WTC11 (cell line): ENCODE measurements at regions not wholly inside any gene's neighbourhood (a gene's known extent, or its start where the extent isn't known, plus 50 kb on each side); places are given as distances from the start of the nearest gene placed in this dataset.
"Not testable (repeated sequence)": the region's sequence is repeated elsewhere in the genome, so short reads cannot be mapped to it uniquely, and the experiment has no call there.

Source experiments
- ATAC-seq: fragments of 200-7000 bp; cut with Tn5 transposase; 2 replicates; pipeline ENCODE4 v1.10.0; 2021; ENCODE audit warnings: mild to moderate bottlenecking, moderate library complexity
- CTCF ChIA-PET: fragments of 300-600 bp; sonication (Branson Sonifier 250); formaldehyde crosslinking; loops from one replicate; lab custom pipeline; 2021; ENCODE audit warnings: antibody characterized with exemption; lab: Charles Lee
- POLR2A ChIA-PET: fragments of 350-600 bp; sonication (Branson Sonifier 250); formaldehyde crosslinking; loops from one replicate; lab custom pipeline; 2021; ENCODE audit warnings: antibody characterized with exemption; lab: Charles Lee
- DNase-seq: peaks from one replicate; pipeline ENCODE4 v3.0.0; 2021; ENCODE audit warnings: low spot score
- H3K27ac Mint-ChIP-seq: 2 replicates; pipeline ENCODE4 v1.8.0; 2021; ENCODE audit warnings: mixed read lengths
- H3K27me3 Mint-ChIP-seq: 2 replicates; pipeline ENCODE4 v1.8.0; 2021; ENCODE audit warnings: low read depth, mild to moderate bottlenecking, moderate library complexity, mixed read lengths
- H3K36me3 Mint-ChIP-seq: 2 replicates; pipeline ENCODE4 v1.8.0; 2021; ENCODE audit warnings: mixed read lengths
- H3K4me1 Mint-ChIP-seq: 2 replicates; pipeline ENCODE4 v1.8.0; 2022; ENCODE audit warnings: mixed read lengths
- H3K4me3 Mint-ChIP-seq: 2 replicates; pipeline ENCODE4 v1.8.0; 2021; ENCODE audit warnings: mild to moderate bottlenecking, moderate library complexity, mixed read lengths
- H3K9me3 Mint-ChIP-seq: 2 replicates; pipeline ENCODE4 v1.8.0; 2021; ENCODE audit warnings: mixed read lengths
- ATF2 ChIP-seq: sonication (generic); formaldehyde crosslinking; IDR thresholded peaks from 2 replicates; pipeline ENCODE4 v1.8.1; 2022; ENCODE audit warnings: low read depth, missing genetic modification reagents, borderline replicate concordance
- ATF3 ChIP-seq: sonication (generic); formaldehyde crosslinking; conservative IDR thresholded peaks from 2 replicates; pipeline ENCODE4 v1.8.1; 2022; ENCODE audit warnings: mild to moderate bottlenecking, missing genetic modification reagents
- CREB1 ChIP-seq: sonication (generic); formaldehyde crosslinking; IDR thresholded peaks from 2 replicates; pipeline ENCODE4 v1.8.0; 2023; ENCODE audit warnings: mild to moderate bottlenecking, missing genetic modification reagents
- CREM ChIP-seq: sonication (generic); formaldehyde crosslinking; IDR thresholded peaks from 2 replicates; pipeline ENCODE4 v1.8.1; 2022; ENCODE audit warnings: mild to moderate bottlenecking, missing genetic modification reagents, moderate library complexity
- ELF4 ChIP-seq: sonication (generic); formaldehyde crosslinking; IDR thresholded peaks from 2 replicates; pipeline ENCODE4 v1.8.1; 2022; ENCODE audit warnings: low read depth, mild to moderate bottlenecking, moderate library complexity, missing genetic modification reagents
- ERG ChIP-seq: fragments of 250-450 bp; sonication (Bioruptor Pico); IDR thresholded peaks from 2 replicates; pipeline ENCODE4 v1.8.0; 2021; ENCODE audit warnings: mild to moderate bottlenecking
- FOXK1 ChIP-seq: sonication (generic); formaldehyde crosslinking; IDR thresholded peaks from 2 replicates; pipeline ENCODE4 v1.8.0; 2022; ENCODE audit warnings: mild to moderate bottlenecking, moderate library complexity, missing genetic modification reagents
- FOXP4 ChIP-seq: sonication (generic); formaldehyde crosslinking; IDR thresholded peaks from 2 replicates; pipeline ENCODE4 v1.8.0; 2022; ENCODE audit warnings: mild to moderate bottlenecking, missing genetic modification reagents
- GRHL2 ChIP-seq: fragments of 250-450 bp; sonication (Bioruptor Pico); IDR thresholded peaks from 2 replicates; pipeline ENCODE4 v1.8.0; 2022; ENCODE audit warnings: mild to moderate bottlenecking, moderate library complexity; ENCODE audit not compliant: insufficient replicate concordance, severe bottlenecking
- HMGA2 ChIP-seq: fragments of 250-450 bp; sonication (Bioruptor Pico); IDR thresholded peaks from 2 replicates; pipeline ENCODE4 v1.4.0; 2021; ENCODE audit warnings: mild to moderate bottlenecking, moderate library complexity
- IRF1 ChIP-seq: sonication (generic); formaldehyde crosslinking; IDR thresholded peaks from 2 replicates; pipeline ENCODE4 v1.8.0; 2023; ENCODE audit warnings: missing genetic modification reagents
- MXD4 ChIP-seq: fragments of 250-450 bp; sonication (Bioruptor Pico); IDR thresholded peaks from 2 replicates; pipeline ENCODE4 v1.8.0; 2021; ENCODE audit warnings: mild to moderate bottlenecking, moderate library complexity, borderline replicate concordance
- MYBL2 ChIP-seq: sonication (generic); formaldehyde crosslinking; IDR thresholded peaks from 2 replicates; pipeline ENCODE4 v1.8.1; 2023; ENCODE audit warnings: mild to moderate bottlenecking, moderate library complexity, missing genetic modification reagents
- NR2C2 ChIP-seq: sonication (generic); formaldehyde crosslinking; IDR thresholded peaks from 2 replicates; pipeline ENCODE4 v1.8.0; 2022; ENCODE audit warnings: mild to moderate bottlenecking, missing genetic modification reagents
- NR3C1 ChIP-seq: sonication (generic); formaldehyde crosslinking; conservative IDR thresholded peaks from 2 replicates; pipeline ENCODE4 v1.8.1; 2023; ENCODE audit warnings: low read depth, mild to moderate bottlenecking, missing genetic modification reagents
- TEAD1 ChIP-seq: sonication (generic); formaldehyde crosslinking; IDR thresholded peaks from 2 replicates; pipeline ENCODE4 v1.8.0; 2022; ENCODE audit warnings: mild to moderate bottlenecking, missing genetic modification reagents
- TEAD4 ChIP-seq: sonication (generic); formaldehyde crosslinking; IDR thresholded peaks from 2 replicates; pipeline ENCODE4 v1.8.0; 2022; ENCODE audit warnings: mild to moderate bottlenecking, missing genetic modification reagents
- USF1 ChIP-seq: sonication (generic); formaldehyde crosslinking; IDR thresholded peaks from 2 replicates; pipeline ENCODE4 v1.8.0; 2022; ENCODE audit warnings: mild to moderate bottlenecking, missing genetic modification reagents
- ZNF121 ChIP-seq: sonication (generic); formaldehyde crosslinking; IDR thresholded peaks from 2 replicates; pipeline ENCODE4 v1.8.0; 2023; ENCODE audit warnings: missing genetic modification reagents
- ZNF219 ChIP-seq: sonication (generic); formaldehyde crosslinking; IDR thresholded peaks from 2 replicates; pipeline ENCODE4 v1.8.0; 2023; ENCODE audit warnings: missing genetic modification reagents, mild to moderate bottlenecking, borderline replicate concordance
- ZNF263 ChIP-seq: sonication (generic); formaldehyde crosslinking; IDR thresholded peaks from 2 replicates; pipeline ENCODE4 v1.8.1; 2022; ENCODE audit warnings: low read depth, mild to moderate bottlenecking, moderate library complexity, missing genetic modification reagents
- ZNF317 ChIP-seq: sonication (generic); formaldehyde crosslinking; IDR thresholded peaks from 2 replicates; pipeline ENCODE4 v1.8.1; 2023; ENCODE audit warnings: low read depth, mild to moderate bottlenecking, moderate library complexity, missing genetic modification reagents, borderline replicate concordance
- ZNF396 ChIP-seq: fragments of 250-450 bp; sonication (Bioruptor Pico); IDR thresholded peaks from 2 replicates; pipeline ENCODE4 v1.8.0; 2021; ENCODE audit warnings: mild to moderate bottlenecking, moderate library complexity, borderline replicate concordance
- ZNF416 ChIP-seq: fragments of 250-450 bp; sonication (Bioruptor Pico); IDR thresholded peaks from 2 replicates; pipeline ENCODE4 v1.9.0; 2021; ENCODE audit warnings: mild to moderate bottlenecking, inconsistent platforms
- ZNF423 ChIP-seq: fragments of 250-450 bp; sonication (Bioruptor Pico); IDR thresholded peaks from 2 replicates; pipeline ENCODE4 v2.1.2; 2022; ENCODE audit warnings: mild to moderate bottlenecking, moderate library complexity
- ZNF671 ChIP-seq: fragments of 250-450 bp; sonication (Bioruptor Pico); IDR thresholded peaks from 2 replicates; pipeline ENCODE4 v1.8.0; 2021; ENCODE audit warnings: mild to moderate bottlenecking

GRCh38 chr5:18800293-18801025 is 1166.2 kb downstream of the TAF11L14 start (continued):
- TF ChIP-seq MYBL2 (CRISPR knock-in tag) (no peak), USF1 (CRISPR knock-in tag) (no peak), ZNF263 (CRISPR knock-in tag) (no peak), ZNF416 (CRISPR knock-in tag) (no peak), ZNF423 (CRISPR knock-in tag) (no peak), ERG (CRISPR knock-in tag) (no peak), TEAD1 (CRISPR knock-in tag) (no peak), HMGA2 (CRISPR knock-in tag) (no peak), CREM (no peak), ELF4 (CRISPR knock-in tag) (no peak)
- TF ChIP-seq, all 79 proteins: peak for 0

- H3K27me3 Mint-ChIP-seq, DNase-seq, ATAC-seq, H3K9me3 Mint-ChIP-seq, POLR2A ChIA-PET, H3K4me3 Mint-ChIP-seq, CTCF ChIA-PET, H3K36me3 Mint-ChIP-seq: not testable (repeated sequence)
- Mint-ChIP-seq H3K27ac (peak overlapping the region; percentile 8), H3K4me1 (peaks cover 47% of the 10 kb centered on the region)
These were observed 1167.2 kb downstream of the TAF11L14 start for GRCh38 chr5:18801413-18801812.

GRCh38 chr5:18802336-18802735 is 1168.1 kb downstream of the TAF11L14 start:
- Mint-ChIP-seq H3K9me3 (no peaks in the 10 kb centered on the region), H3K27me3 (no peaks in the 10 kb centered on the region), H3K4me1 (peaks cover 42% of the 10 kb centered on the region), H3K36me3 (no peaks in the 10 kb centered on the region), H3K27ac (no peak overlapping the region), H3K4me3 (no peak overlapping the region)
- TF ChIP-seq ATF2 (CRISPR knock-in tag) (no peak), NR3C1 (CRISPR knock-in tag) (no peak), GRHL2 (CRISPR knock-in tag) (no peak), TEAD4 (no peak), NR2C2 (CRISPR knock-in tag) (no peak)
- ChIA-PET POLR2A (no interaction called here), CTCF (no interaction called here)
- ATAC-seq (no peak), DNase-seq (no peak)

- peaks cover 4% of the 10 kb centered on the region; the same call in 1 of the 2 replicates for H3K9me3 Mint-ChIP-seq
- no peak for ATAC-seq
- no peak for DNase-seq
- ChIA-PET CTCF (no interaction called here), POLR2A (no interaction called here)
- H3K4me1 Mint-ChIP-seq, result peaks cover 24% of the 10 kb centered on the region
- no peaks in the 10 kb centered on the region for H3K27me3 Mint-ChIP-seq
- no peak overlapping the region for H3K27ac Mint-ChIP-seq
- H3K4me3 Mint-ChIP-seq, result no peak overlapping the region
- no peaks in the 10 kb centered on the region for H3K36me3 Mint-ChIP-seq
- TF ChIP-seq ZNF396 (CRISPR knock-in tag), result no peak
- TF ChIP-seq FOXK1 (CRISPR knock-in tag), result no peak
- TF ChIP-seq ZNF317, result no peak
- no peak for TF ChIP-seq ZNF671 (CRISPR knock-in tag)
- TF ChIP-seq ATF3 (CRISPR knock-in tag), result no peak
- TF ChIP-seq CREM, result no peak
- no peak for TF ChIP-seq CREB1 (CRISPR knock-in tag)
- TF ChIP-seq FOXP4 (CRISPR knock-in tag), result no peak
- TF ChIP-seq IRF1 (CRISPR knock-in tag), result no peak
- TF ChIP-seq ZNF121 (CRISPR knock-in tag), result no peak
- no peak for TF ChIP-seq MXD4
- TF ChIP-seq ZNF219, result no peak
These were observed 1171.1 kb downstream of the TAF11L14 start for GRCh38 chr5:18805376-18805775.
